Ascending aorta (tissue), 2 donors: ENCODE measurements at regions not wholly inside any gene's neighbourhood (a gene's known extent, or its start where the extent isn't known, plus 50 kb on each side); places are given as distances from the start of the nearest gene placed in this dataset.

ENCODE experiments used
- DNase-seq, 2 donors: peaks; one replicate each; pipeline ENCODE4 v3.0.0-alpha.2; 2019; ENCODE audit warnings: low spot score in 2 of 2
- H3K27ac ChIP-seq, 2 donors: fragments of 200-600 bp; sonication (generic); one replicate each; pipeline ENCODE4 v1.5.1; 2016 to 2017; ENCODE audit warnings: mild to moderate bottlenecking in 1 of 2
- H3K27me3 ChIP-seq: fragments of 200-600 bp; sonication (generic); one replicate; pipeline ENCODE4 v1.5.1; 2017
- H3K36me3 ChIP-seq, 2 donors: fragments of 200-600 bp; sonication (generic); one replicate each; pipeline ENCODE4 v1.5.1; 2016
- H3K4me1 ChIP-seq, 2 donors: fragments of 200-600 bp; sonication (generic); one replicate each; pipeline ENCODE4 v1.5.1; 2016 to 2017; ENCODE audit warnings: mild to moderate bottlenecking in 1 of 2
- H3K4me3 ChIP-seq, 2 donors: fragments of 200-600 bp; sonication (generic); one replicate each; pipeline ENCODE4 v1.5.1; 2016 to 2017; ENCODE audit warnings: mild to moderate bottlenecking in 1 of 2
- H3K9me3 ChIP-seq, 2 donors: fragments of 200-600 bp; sonication (generic); one replicate each; pipeline ENCODE4 v1.5.1; 2016
- intact Hi-C: fragments of 100-400 bp; cut with DNase I; formaldehyde crosslinking; loops from one replicate; pipeline ENCODE4 v1.15.1; 2023
- TF ChIP-seq, protein P1 (sequence below), 3 experiments: fragments of 200-600 bp in 2 of 3; fragments of 450-650 bp in 1 of 3; sonication (generic) in 2 of 3; IDR thresholded peaks; one replicate each; pipeline ENCODE4 v1.5.1; 2016 to 2019; ENCODE audit warnings: antibody characterized with exemption in 3 of 3, mild to moderate bottlenecking in 1 of 3, moderate library complexity in 1 of 3

DNA sequence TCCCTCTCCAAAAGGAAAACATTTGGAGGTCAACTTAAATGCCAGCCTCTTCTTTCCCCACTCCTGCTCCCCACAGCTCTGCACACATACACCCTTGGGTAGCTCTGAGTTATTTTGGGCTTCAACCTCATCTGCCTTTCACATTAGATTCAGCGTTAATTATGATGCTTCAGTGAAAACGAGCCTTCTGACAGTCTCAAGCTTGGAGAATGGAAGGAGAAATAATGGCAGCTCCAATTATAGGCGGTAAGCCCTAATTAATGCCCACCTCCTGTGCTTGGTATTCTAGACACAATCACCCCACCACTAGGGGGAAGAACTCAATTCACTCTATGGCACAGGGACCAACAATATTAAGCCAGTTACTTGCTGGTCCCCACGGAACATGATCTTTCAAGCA lies 397.9 kb downstream of the BRINP2 start:
- Histone ChIP-seq H3K36me3 (no peaks in the 10 kb centered on the region), H3K9me3 (no peaks in the 10 kb centered on the region), H3K4me3 (no peak overlapping the region), H3K4me1 (no peaks in the 10 kb centered on the region), H3K27me3 (no peaks in the 10 kb centered on the region), H3K27ac (no peak overlapping the region)
- DNase-seq = no peak
- TF ChIP-seq, protein P1, sequence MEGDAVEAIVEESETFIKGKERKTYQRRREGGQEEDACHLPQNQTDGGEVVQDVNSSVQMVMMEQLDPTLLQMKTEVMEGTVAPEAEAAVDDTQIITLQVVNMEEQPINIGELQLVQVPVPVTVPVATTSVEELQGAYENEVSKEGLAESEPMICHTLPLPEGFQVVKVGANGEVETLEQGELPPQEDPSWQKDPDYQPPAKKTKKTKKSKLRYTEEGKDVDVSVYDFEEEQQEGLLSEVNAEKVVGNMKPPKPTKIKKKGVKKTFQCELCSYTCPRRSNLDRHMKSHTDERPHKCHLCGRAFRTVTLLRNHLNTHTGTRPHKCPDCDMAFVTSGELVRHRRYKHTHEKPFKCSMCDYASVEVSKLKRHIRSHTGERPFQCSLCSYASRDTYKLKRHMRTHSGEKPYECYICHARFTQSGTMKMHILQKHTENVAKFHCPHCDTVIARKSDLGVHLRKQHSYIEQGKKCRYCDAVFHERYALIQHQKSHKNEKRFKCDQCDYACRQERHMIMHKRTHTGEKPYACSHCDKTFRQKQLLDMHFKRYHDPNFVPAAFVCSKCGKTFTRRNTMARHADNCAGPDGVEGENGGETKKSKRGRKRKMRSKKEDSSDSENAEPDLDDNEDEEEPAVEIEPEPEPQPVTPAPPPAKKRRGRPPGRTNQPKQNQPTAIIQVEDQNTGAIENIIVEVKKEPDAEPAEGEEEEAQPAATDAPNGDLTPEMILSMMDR (IDR thresholded peaks at IDR 0.05) = no peak
- intact Hi-C loops = no loop called here

DNA sequence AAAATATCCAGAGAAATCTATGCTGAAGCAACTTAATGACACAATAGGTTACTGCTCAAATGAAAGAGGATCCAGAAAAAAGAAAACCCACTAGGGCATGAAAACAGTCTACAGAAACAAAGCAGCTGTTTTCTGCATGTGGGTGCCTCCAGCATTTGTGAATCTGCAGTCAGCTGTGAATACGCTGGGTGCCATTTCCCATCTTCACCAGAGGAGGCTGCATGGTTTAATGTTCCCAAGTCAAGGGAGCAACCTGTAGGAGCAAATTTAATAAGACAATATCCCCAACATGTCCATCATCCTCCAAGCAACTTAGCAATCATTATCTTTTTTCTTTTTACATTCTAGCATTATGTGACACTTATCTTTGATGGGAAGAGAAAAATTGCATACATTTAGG lies 396.6 kb downstream of the BRINP2 start:
- Histone ChIP-seq H3K36me3 (no peaks in the 10 kb centered on the region), H3K27ac (no peak overlapping the region), H3K27me3 (no peaks in the 10 kb centered on the region), H3K9me3 (no peaks in the 10 kb centered on the region), H3K4me1 (no peaks in the 10 kb centered on the region), H3K4me3 (no peak overlapping the region)
- DNase-seq = no peak
- intact Hi-C loops = no loop called here
- TF ChIP-seq, protein P1 (IDR thresholded peaks at IDR 0.05) = no peak

DNA sequence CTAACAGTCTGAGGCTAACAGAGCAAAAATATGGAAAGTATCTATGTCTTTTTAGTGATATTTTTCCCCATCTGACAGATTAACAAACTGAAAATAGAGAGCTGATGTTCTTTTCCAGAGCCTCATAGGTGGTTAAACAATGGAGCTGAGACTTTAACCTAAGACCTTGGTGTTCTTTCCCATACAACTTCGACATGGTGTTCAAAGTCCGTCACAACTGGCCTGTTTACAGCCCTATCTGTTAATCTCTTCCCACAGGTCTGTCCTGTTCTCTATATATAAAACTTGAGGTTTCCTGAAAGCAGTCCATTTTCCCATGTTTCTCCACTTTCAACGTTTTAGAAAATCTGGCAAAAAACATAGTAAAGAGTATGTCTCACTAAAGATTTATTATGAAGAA lies 395.7 kb downstream of the BRINP2 start:
- Histone ChIP-seq H3K36me3 (no peaks in the 10 kb centered on the region), H3K27ac (no peak overlapping the region), H3K9me3 (no peaks in the 10 kb centered on the region), H3K4me3 (no peak overlapping the region), H3K4me1 (no peaks in the 10 kb centered on the region), H3K27me3 (no peaks in the 10 kb centered on the region)
- DNase-seq = no peak
- intact Hi-C loops = no loop called here
- TF ChIP-seq, protein P1 (IDR thresholded peaks at IDR 0.05) = no peak

DNA sequence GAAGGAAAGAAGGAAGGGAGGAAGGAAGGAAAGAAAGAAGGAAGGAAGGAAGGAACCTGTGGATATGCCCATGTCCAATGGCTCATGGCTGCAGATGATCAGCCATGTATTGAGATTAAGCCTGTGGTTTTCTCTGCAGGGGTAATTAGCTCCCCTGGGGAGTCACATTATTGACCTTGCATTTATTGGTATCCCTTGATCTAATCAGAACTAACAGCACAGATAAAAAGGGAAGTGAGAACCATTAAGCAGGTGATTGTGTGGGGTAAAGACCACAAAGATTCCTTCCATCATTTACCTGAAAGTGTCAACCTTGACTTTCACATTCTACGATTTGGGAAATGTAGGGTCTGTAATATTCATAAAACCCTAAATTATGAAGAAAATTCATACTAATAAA lies 390.7 kb downstream of the BRINP2 start:
- Histone ChIP-seq H3K4me1 (no peaks in the 10 kb centered on the region), H3K27ac (no peak overlapping the region), H3K27me3 (no peaks in the 10 kb centered on the region), H3K9me3 (peaks cover 0 to 9% of the 10 kb centered on the region in 2 donors), H3K36me3 (no peaks in the 10 kb centered on the region), H3K4me3 (no peak overlapping the region)
- intact Hi-C loops = no loop called here
- TF ChIP-seq, protein P1 (IDR thresholded peaks at IDR 0.05) = no peak
- DNase-seq = no peak

DNA sequence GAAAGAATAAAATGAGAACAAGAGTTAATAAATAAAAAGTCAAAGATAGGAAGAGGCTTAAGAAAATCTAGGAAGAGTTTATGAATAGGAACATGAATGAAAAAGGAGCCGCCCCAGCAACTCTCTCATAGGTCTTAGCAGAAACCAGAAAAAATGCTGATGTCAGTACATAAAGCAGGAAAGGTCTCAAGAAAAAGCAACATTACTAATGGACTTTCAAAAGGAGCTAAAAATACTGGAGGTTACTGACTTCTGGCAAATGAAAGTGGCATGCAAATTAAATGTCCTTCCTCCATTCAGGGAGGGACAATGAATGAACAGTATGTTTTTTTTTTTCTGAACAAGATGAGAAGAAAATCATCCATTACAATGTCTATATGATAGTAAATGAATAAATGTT lies 387.6 kb downstream of the BRINP2 start:
- intact Hi-C loops = no loop called here
- no peaks in the 10 kb centered on the region for H3K4me1 ChIP-seq
- TF ChIP-seq, protein P1 (IDR thresholded peaks at IDR 0.05) = no peak

DNA sequence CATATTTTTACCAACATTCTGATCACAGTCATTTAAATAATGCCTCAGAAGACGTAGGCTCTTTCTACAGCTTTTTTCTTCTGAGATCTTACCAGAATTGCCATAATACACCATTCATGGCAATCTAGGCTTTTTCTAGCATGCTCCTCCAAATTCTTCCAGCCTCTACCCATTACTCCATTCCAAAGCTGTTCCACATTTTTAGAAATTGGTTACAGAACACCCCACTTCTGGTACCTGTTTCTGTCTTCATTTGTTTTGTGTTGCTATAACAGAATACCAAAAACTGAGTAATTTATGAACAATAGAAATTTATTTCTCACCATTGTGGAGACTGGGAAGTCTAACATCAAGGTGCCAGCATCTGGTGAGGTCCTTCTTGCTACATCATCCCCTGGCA lies 385.4 kb downstream of the BRINP2 start:
- no peaks in the 10 kb centered on the region for H3K4me1 ChIP-seq
- TF ChIP-seq, protein P1 (IDR thresholded peaks at IDR 0.05) = no peak
- H3K9me3 ChIP-seq = peaks cover 8 to 23% of the 10 kb centered on the region in 2 donors
- H3K4me3 ChIP-seq = no peak overlapping the region
- intact Hi-C loops = no loop called here
- DNase-seq = no peak
- H3K27me3 ChIP-seq = no peaks in the 10 kb centered on the region
- H3K36me3 ChIP-seq = no peaks in the 10 kb centered on the region
- H3K27ac ChIP-seq = no peak overlapping the region

More for the DNA sequence above, 387.6 kb downstream of the BRINP2 start:
- Histone ChIP-seq H3K4me3 (no peak overlapping the region), H3K27me3 (no peaks in the 10 kb centered on the region), H3K9me3 (peaks cover 8 to 14% of the 10 kb centered on the region in 2 donors), H3K27ac (no peak overlapping the region), H3K36me3 (no peaks in the 10 kb centered on the region)
- no peak for DNase-seq
